ENCODE measurements at regions not wholly inside any gene's neighbourhood (a gene's known extent, or its start where the extent isn't known, plus 50 kb on each side); places are given as distances from the start of the nearest gene placed in this dataset.

DNA sequence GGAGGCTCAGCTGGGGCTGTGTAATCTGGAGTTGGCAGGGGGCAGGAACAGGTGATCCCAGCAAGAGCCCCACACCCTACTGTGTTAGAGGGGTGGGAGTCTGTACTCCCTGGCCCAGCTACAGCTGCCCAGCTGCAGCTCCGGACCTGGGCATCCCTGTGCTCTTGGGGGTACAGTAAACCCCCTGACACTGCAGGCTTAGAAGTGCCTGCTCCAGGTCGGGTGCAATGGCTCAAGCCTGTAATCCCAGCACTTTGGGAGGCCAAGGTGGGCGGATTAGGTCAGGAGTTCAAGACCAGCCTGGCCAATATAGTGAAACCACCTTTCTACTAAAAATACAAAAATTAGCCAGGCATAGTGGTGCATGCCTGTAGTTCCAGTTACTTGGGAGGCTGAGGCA is 1228.6 kb upstream of the EYS start:
- POLR2A ChIA-PET (ENCODE audit: low non-redundant PET), result no interaction called here
- DNase-seq (ENCODE audit: low spot score), result no peak
- no peaks in the 10 kb centered on the region for H3K36me3 ChIP-seq (ENCODE audit: insufficient read depth, low read length, poor library complexity, severe bottlenecking)
- intact Hi-C loops (cut with micrococcal nuclease; ENCODE audit: unreplicated experiment), result no loop called here
- no peak overlapping the region for H3K27ac ChIP-seq (ENCODE audit: low read depth, low read length, poor library complexity, severe bottlenecking)
- no peak for TF ChIP-seq EZH2 (IDR thresholded peaks at IDR 0.05; ENCODE audit: borderline replicate concordance, low read depth, low read length, poor library complexity, severe bottlenecking)
- TF ChIP-seq, protein P1, sequence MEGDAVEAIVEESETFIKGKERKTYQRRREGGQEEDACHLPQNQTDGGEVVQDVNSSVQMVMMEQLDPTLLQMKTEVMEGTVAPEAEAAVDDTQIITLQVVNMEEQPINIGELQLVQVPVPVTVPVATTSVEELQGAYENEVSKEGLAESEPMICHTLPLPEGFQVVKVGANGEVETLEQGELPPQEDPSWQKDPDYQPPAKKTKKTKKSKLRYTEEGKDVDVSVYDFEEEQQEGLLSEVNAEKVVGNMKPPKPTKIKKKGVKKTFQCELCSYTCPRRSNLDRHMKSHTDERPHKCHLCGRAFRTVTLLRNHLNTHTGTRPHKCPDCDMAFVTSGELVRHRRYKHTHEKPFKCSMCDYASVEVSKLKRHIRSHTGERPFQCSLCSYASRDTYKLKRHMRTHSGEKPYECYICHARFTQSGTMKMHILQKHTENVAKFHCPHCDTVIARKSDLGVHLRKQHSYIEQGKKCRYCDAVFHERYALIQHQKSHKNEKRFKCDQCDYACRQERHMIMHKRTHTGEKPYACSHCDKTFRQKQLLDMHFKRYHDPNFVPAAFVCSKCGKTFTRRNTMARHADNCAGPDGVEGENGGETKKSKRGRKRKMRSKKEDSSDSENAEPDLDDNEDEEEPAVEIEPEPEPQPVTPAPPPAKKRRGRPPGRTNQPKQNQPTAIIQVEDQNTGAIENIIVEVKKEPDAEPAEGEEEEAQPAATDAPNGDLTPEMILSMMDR (conservative IDR thresholded peaks at IDR 0.05; ENCODE audit: low read depth, low read length), result no peak
- CTCF ChIA-PET, result no interaction called here
- BruUV-seq (replicated peaks), result no TSS peak
- H3K4me3 ChIP-seq (ENCODE audit: low read depth, low read length, poor library complexity, severe bottlenecking), result no peak overlapping the region
- no peaks in the 10 kb centered on the region for H3K27me3 ChIP-seq (replicated peaks; ENCODE audit: insufficient read depth, low read depth, low read length, poor library complexity)
- H3K9me3 ChIP-seq (ENCODE audit: low read depth, low read length, poor library complexity, severe bottlenecking), result peaks cover 6% of the 10 kb centered on the region
- H3K4me1 ChIP-seq (ENCODE audit: insufficient read depth, low read length, poor library complexity, severe bottlenecking), result no peaks in the 10 kb centered on the region

DNA sequence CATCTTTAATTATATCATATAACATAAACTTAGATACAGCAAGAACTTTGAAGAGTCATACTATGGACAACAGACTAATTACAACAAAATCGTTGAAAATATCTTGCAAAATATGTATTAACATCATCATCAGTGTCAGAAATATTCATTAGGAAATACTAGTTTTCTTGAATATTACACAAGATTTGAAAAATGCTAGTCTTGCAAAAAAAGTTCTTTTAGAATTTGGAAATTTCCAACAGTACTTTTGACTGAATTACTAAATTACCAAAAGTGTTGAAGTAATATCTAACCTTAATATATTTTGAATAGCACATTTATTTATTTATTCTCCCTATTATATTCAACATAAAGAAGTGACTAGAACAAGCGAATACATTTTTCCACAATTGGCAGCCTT is 1224.8 kb upstream of the EYS start:
- no peak for TF ChIP-seq EZH2 (IDR thresholded peaks at IDR 0.05; ENCODE audit: borderline replicate concordance, low read depth, low read length, poor library complexity, severe bottlenecking)
- TF ChIP-seq, protein P1 (conservative IDR thresholded peaks at IDR 0.05; ENCODE audit: low read depth, low read length), result no peak
- Histone ChIP-seq H3K36me3 (ENCODE audit: insufficient read depth, low read length, poor library complexity, severe bottlenecking) (no peaks in the 10 kb centered on the region), H3K4me1 (ENCODE audit: insufficient read depth, low read length, poor library complexity, severe bottlenecking) (no peaks in the 10 kb centered on the region), H3K27me3 (replicated peaks; ENCODE audit: insufficient read depth, low read depth, low read length, poor library complexity) (no peaks in the 10 kb centered on the region), H3K9me3 (ENCODE audit: low read depth, low read length, poor library complexity, severe bottlenecking) (peaks cover 12% of the 10 kb centered on the region), H3K4me3 (ENCODE audit: low read depth, low read length, poor library complexity, severe bottlenecking) (no peak overlapping the region), H3K27ac (ENCODE audit: low read depth, low read length, poor library complexity, severe bottlenecking) (no peak overlapping the region)
- ChIA-PET POLR2A (ENCODE audit: low non-redundant PET) (no interaction called here), CTCF (no interaction called here)
- intact Hi-C loops (cut with micrococcal nuclease; ENCODE audit: unreplicated experiment), result no loop called here
- no peak for DNase-seq (ENCODE audit: low spot score)
- no TSS peak for BruUV-seq (replicated peaks)

DNA sequence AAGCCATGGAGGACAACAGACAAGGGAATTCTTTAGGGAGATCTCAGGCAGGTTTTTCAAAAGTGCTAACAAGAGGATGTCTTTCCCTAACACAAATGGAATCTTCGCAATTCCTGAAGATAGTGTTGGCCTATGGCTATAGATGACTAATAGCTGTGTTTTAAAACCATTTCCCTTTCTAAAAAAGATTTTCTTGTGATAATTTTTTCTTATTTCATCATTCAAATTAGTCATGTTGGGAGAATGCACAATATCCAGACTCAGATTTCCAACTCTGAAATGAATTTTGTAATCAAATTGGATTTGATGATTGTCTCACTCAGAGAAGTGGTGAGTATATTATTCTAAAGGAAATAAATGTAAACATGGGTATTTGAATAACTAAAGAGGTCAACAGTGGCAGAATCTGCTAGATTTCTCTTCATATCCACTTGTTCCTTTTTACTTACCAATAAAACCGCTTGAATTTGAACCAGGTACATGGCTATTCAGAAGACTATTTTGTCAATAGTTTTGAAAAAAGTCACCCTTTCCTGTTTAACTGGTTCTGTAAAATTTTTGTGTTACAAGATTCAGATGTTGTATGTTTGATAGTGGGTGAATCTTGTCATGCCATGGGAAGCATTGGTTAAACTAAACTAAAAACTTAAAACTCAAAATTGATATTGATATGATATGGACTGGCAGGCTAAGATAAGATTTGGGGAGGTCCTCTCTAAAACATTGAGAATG is 1223.7 kb upstream of the EYS start:
- ChIA-PET POLR2A (ENCODE audit: low non-redundant PET) (no interaction called here), CTCF (no interaction called here)
- no peaks in the 10 kb centered on the region for H3K27me3 ChIP-seq (replicated peaks; ENCODE audit: insufficient read depth, low read depth, low read length, poor library complexity)
- intact Hi-C loops (cut with micrococcal nuclease; ENCODE audit: unreplicated experiment), result no loop called here
- peaks cover 17% of the 10 kb centered on the region for H3K9me3 ChIP-seq (ENCODE audit: low read depth, low read length, poor library complexity, severe bottlenecking)
- BruUV-seq (replicated peaks), result no TSS peak
- no peak overlapping the region for H3K4me3 ChIP-seq (ENCODE audit: low read depth, low read length, poor library complexity, severe bottlenecking)
- DNase-seq (ENCODE audit: low spot score), result no peak
- H3K4me1 ChIP-seq (ENCODE audit: insufficient read depth, low read length, poor library complexity, severe bottlenecking), result no peaks in the 10 kb centered on the region
- no peaks in the 10 kb centered on the region for H3K36me3 ChIP-seq (ENCODE audit: insufficient read depth, low read length, poor library complexity, severe bottlenecking)
- TF ChIP-seq, protein P1 (conservative IDR thresholded peaks at IDR 0.05; ENCODE audit: low read depth, low read length), result no peak
- no peak for TF ChIP-seq EZH2 (IDR thresholded peaks at IDR 0.05; ENCODE audit: borderline replicate concordance, low read depth, low read length, poor library complexity, severe bottlenecking)
- H3K27ac ChIP-seq (ENCODE audit: low read depth, low read length, poor library complexity, severe bottlenecking), result no peak overlapping the region

All from A673 (cell line).